Parathyroid adenoma (tissue), 2 donors: ENCODE measurements at regions not wholly inside any gene's neighbourhood (a gene's known extent, or its start where the extent isn't known, plus 50 kb on each side); places are given as distances from the start of the nearest gene placed in this dataset.

Source experiments
- H2AFZ ChIP-seq: fragments of 300-600 bp; sonication (generic); one replicate; pipeline ENCODE4 v1.7.0; 2017; ENCODE audit warnings: antibody characterized with exemption, mild to moderate bottlenecking
- H3K27ac ChIP-seq: fragments of 300-600 bp; sonication (generic); one replicate; pipeline ENCODE4 v1.7.0; 2017
- H3K27me3 ChIP-seq: fragments of 300-600 bp; sonication (generic); one replicate; pipeline ENCODE4 v1.7.0; 2017; ENCODE audit warnings: low read length; ENCODE audit not compliant: control insufficient read depth, insufficient read depth
- H3K36me3 ChIP-seq: fragments of 300-600 bp; sonication (generic); one replicate; pipeline ENCODE4 v1.7.0; 2017; ENCODE audit warnings: low read length; ENCODE audit not compliant: control insufficient read depth, insufficient read depth
- H3K4me1 ChIP-seq: fragments of 300-600 bp; sonication (generic); one replicate; pipeline ENCODE4 v1.7.0; 2017; ENCODE audit warnings: control low read depth
- H3K4me2 ChIP-seq: fragments of 300-600 bp; sonication (generic); one replicate; pipeline ENCODE4 v1.7.0; 2017; ENCODE audit warnings: low read length
- H3K4me3 ChIP-seq: fragments of 300-600 bp; sonication (generic); one replicate; pipeline ENCODE4 v1.7.0; 2017; ENCODE audit warnings: low read depth, low read length
- H3K79me2 ChIP-seq: fragments of 300-600 bp; sonication (generic); one replicate; pipeline ENCODE4 v1.7.0; 2017; ENCODE audit warnings: control low read depth
- H3K9ac ChIP-seq: fragments of 300-600 bp; sonication (generic); one replicate; pipeline ENCODE4 v1.7.0; 2017; ENCODE audit warnings: mild to moderate bottlenecking
- H3K9me3 ChIP-seq: fragments of 300-600 bp; sonication (generic); one replicate; pipeline ENCODE4 v1.7.0; 2017; ENCODE audit warnings: low read length; ENCODE audit not compliant: control insufficient read depth
- TF ChIP-seq, protein P1 (sequence below): fragments of 300-600 bp; sonication (generic); IDR thresholded peaks from one replicate; pipeline ENCODE4 v1.7.0; 2017; ENCODE audit warnings: antibody characterized with exemption, mild to moderate bottlenecking
- donor health status: primary hyperparathyroidism.

DNA sequence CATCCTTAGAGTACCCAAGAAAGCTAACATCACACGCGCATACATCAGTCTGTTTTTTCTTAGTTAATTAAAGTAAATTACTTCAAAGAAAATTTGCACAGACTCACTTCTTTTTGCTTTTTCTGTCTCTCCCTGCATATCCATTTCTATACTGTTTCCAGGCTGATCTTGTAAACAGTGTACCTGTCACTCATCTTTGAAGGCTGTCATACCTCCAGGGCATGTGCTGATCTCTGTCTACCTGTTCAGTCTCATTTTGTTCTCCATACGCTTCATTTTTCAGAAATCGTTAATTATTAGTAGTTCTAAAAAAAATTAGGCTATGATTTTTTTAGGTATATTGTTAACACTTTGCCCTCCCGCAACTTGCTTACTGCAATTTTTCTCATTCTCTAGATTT lies 313.9 kb upstream of the ROBO2 start:
- no peak overlapping the region for H2AFZ ChIP-seq
- H3K36me3 ChIP-seq = no peaks in the 10 kb centered on the region
- H3K4me3 ChIP-seq = no peak overlapping the region
- H3K4me1 ChIP-seq = no peaks in the 10 kb centered on the region
- no peaks in the 10 kb centered on the region for H3K27me3 ChIP-seq
- no peaks in the 10 kb centered on the region for H3K9me3 ChIP-seq
- no peak overlapping the region for H3K4me2 ChIP-seq
- H3K9ac ChIP-seq = no peak overlapping the region
- H3K27ac ChIP-seq = no peak overlapping the region
- H3K79me2 ChIP-seq = no peaks in the 10 kb centered on the region
- TF ChIP-seq, protein P1, sequence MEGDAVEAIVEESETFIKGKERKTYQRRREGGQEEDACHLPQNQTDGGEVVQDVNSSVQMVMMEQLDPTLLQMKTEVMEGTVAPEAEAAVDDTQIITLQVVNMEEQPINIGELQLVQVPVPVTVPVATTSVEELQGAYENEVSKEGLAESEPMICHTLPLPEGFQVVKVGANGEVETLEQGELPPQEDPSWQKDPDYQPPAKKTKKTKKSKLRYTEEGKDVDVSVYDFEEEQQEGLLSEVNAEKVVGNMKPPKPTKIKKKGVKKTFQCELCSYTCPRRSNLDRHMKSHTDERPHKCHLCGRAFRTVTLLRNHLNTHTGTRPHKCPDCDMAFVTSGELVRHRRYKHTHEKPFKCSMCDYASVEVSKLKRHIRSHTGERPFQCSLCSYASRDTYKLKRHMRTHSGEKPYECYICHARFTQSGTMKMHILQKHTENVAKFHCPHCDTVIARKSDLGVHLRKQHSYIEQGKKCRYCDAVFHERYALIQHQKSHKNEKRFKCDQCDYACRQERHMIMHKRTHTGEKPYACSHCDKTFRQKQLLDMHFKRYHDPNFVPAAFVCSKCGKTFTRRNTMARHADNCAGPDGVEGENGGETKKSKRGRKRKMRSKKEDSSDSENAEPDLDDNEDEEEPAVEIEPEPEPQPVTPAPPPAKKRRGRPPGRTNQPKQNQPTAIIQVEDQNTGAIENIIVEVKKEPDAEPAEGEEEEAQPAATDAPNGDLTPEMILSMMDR = no peak

DNA sequence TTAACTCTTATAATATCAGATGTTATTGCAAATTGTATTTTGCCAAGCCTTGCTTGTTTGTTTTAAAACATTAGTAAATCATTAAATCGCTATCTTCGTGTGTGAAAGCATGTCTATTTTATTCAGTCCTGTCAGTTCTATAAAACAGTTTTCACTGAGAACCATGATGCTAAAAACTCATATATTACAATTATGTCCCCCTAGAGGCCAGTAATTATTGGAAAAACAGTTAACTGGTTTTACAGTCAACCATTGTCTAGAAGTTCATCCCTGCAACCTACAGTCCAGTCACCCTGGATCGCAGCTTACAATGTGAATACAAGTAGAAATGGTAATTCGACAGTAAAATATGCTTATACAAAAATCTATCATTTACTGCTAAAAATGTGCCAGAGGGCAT lies 311.5 kb upstream of the ROBO2 start:
- Histone ChIP-seq H3K4me3 (no peak overlapping the region), H3K4me2 (no peak overlapping the region), H3K27me3 (no peaks in the 10 kb centered on the region), H3K9me3 (no peaks in the 10 kb centered on the region), H3K27ac (no peak overlapping the region), H3K9ac (no peak overlapping the region), H3K36me3 (no peaks in the 10 kb centered on the region), H2AFZ (no peak overlapping the region), H3K4me1 (no peaks in the 10 kb centered on the region), H3K79me2 (no peaks in the 10 kb centered on the region)
- TF ChIP-seq, protein P1 = no peak

DNA sequence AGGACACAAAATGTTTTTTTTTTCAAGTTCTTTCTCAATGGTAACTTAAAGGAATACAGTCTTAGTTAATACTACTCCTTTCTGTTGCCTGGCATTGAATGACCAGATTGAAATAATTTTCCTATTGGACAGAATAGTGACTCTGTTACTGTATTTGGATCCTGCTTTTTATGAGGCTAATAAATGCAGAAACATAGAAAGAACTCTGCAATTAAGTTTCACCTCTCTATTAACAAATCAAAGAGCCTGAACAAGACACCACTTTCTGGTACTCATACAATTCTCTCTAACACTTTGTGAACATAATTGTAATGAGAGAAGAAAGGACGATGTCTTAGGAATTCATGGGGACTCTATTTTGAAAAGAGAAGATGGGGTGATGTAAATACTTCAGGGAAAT lies 308.4 kb upstream of the ROBO2 start:
- Histone ChIP-seq H3K79me2 (no peaks in the 10 kb centered on the region), H3K27me3 (no peaks in the 10 kb centered on the region), H3K27ac (no peak overlapping the region), H3K36me3 (no peaks in the 10 kb centered on the region), H3K4me3 (no peak overlapping the region), H3K4me1 (no peaks in the 10 kb centered on the region), H2AFZ (no peak overlapping the region), H3K4me2 (no peak overlapping the region), H3K9me3 (no peaks in the 10 kb centered on the region), H3K9ac (no peak overlapping the region)
- TF ChIP-seq, protein P1 = no peak

DNA sequence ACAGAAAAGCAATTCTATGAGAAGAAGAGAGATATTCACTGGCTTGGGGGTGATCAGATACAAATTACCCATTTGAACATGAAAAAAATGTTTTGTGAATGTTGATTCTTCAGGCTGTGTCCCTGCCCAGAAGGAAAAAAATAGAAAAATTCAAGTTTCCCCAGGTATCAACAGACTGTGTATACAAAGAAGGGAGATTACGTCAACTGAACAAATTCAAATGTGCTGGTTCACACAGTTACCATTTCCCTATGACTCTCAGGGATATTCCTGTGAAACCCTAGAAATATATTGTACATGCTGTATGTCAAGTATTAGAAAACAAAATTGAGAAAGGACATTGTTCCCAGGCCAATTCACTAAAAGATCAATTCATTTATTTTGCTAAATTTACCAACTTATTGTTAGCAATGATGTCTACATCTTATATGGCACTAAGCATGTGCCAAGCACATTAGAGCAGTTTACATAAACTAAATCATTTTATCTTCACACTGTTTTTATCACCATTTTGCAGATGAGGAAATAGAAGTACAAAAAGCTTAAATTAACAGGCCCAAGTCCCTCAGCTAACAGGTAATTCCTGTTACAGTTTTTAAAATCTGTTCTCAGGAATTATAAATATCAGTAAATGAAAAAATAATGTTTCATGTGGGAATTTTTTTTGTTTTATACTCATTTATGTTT lies 306.7 kb upstream of the ROBO2 start:
- Histone ChIP-seq H3K4me3 (no peak overlapping the region), H3K27me3 (no peaks in the 10 kb centered on the region), H3K9me3 (no peaks in the 10 kb centered on the region), H3K9ac (no peak overlapping the region), H3K4me2 (no peak overlapping the region), H2AFZ (no peak overlapping the region), H3K4me1 (no peaks in the 10 kb centered on the region), H3K27ac (no peak overlapping the region), H3K79me2 (no peaks in the 10 kb centered on the region), H3K36me3 (no peaks in the 10 kb centered on the region)
- TF ChIP-seq, protein P1 = no peak

DNA sequence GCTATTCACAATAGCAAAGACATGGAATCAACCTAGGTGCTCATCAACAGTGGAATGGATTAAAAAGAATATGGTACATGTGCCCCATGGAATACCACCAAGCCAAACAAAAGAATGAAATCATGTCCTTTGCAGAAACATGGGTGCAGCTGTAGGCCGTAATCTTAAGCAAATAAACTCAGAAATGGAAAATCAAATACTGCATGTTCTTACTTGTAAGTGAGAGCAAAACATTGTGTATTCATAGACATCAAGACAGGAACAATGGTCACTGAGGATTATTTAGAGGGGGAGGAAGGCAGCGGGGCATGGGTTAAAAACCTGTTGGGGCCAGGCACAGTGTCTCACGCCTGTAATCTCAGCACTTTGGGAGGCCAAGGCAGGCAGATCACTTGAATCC lies 304.7 kb upstream of the ROBO2 start:
- Histone ChIP-seq H2AFZ (no peak overlapping the region), H3K27ac (no peak overlapping the region), H3K4me3 (no peak overlapping the region), H3K4me2 (no peak overlapping the region), H3K36me3 (no peaks in the 10 kb centered on the region), H3K9me3 (no peaks in the 10 kb centered on the region), H3K4me1 (no peaks in the 10 kb centered on the region), H3K9ac (no peak overlapping the region), H3K27me3 (no peaks in the 10 kb centered on the region), H3K79me2 (no peaks in the 10 kb centered on the region)
- TF ChIP-seq, protein P1 = no peak
